Smooth muscle cell (in vitro differentiated cells): ENCODE measurements at regions not wholly inside any gene's neighbourhood (a gene's known extent, or its start where the extent isn't known, plus 50 kb on each side); places are given as distances from the start of the nearest gene placed in this dataset.

Experiments
- DNase-seq: peaks from one replicate; lab custom pipeline; 2025; ENCODE audit not compliant: unreplicated experiment; lab: John Stamatoyannopoulos, UW
- H2AFZ ChIP-seq: fragments of 200-600 bp; sonication (generic); 2 replicates; pipeline ENCODE4 v1.6.0; 2016; ENCODE audit warnings: antibody characterized with exemption, low read depth, mild to moderate bottlenecking
- H3F3A ChIP-seq: fragments of 200-600 bp; sonication (generic); 2 replicates; pipeline ENCODE4 v1.6.0; 2017; ENCODE audit warnings: antibody characterized with exemption, low read depth
- H3K27ac ChIP-seq: fragments of 200-600 bp; sonication (generic); 2 replicates; pipeline ENCODE4 v1.5.1; 2016; ENCODE audit warnings: low read depth, mild to moderate bottlenecking
- H3K27me3 ChIP-seq: fragments of 200-600 bp; sonication (generic); 2 replicates; pipeline ENCODE4 v1.6.1; 2016; ENCODE audit warnings: low read depth, mild to moderate bottlenecking
- H3K36me3 ChIP-seq: fragments of 200-600 bp; sonication (generic); 2 replicates; pipeline ENCODE4 v1.5.1; 2016; ENCODE audit warnings: low read depth
- H3K4me1 ChIP-seq: fragments of 200-600 bp; sonication (generic); 2 replicates; pipeline ENCODE4 v1.5.1; 2016; ENCODE audit warnings: low read depth
- H3K4me2 ChIP-seq: fragments of 200-600 bp; sonication (generic); 2 replicates; pipeline ENCODE4 v1.6.0; 2016; ENCODE audit warnings: mild to moderate bottlenecking
- H3K4me3 ChIP-seq: fragments of 200-600 bp; sonication (generic); 2 replicates; pipeline ENCODE4 v1.5.1; 2016; ENCODE audit warnings: mild to moderate bottlenecking
- H3K79me2 ChIP-seq: fragments of 200-600 bp; sonication (generic); 2 replicates; pipeline ENCODE4 v1.6.0; 2016; ENCODE audit warnings: low read depth, mild to moderate bottlenecking
- H3K9ac ChIP-seq: fragments of 200-600 bp; sonication (generic); 2 replicates; pipeline ENCODE4 v1.6.0; 2016; ENCODE audit warnings: low read depth
- H3K9me3 ChIP-seq: fragments of 200-600 bp; sonication (generic); replicated peaks from 2 replicates; pipeline ENCODE4 v1.5.1; 2016; ENCODE audit warnings: low read depth
- H4K20me1 ChIP-seq: fragments of 200-600 bp; sonication (generic); 2 replicates; pipeline ENCODE4 v1.6.0; 2016; ENCODE audit warnings: low read depth
- CTCF ChIP-seq: fragments of 200-600 bp; sonication (generic); IDR thresholded peaks from 2 replicates; pipeline ENCODE4 v1.5.1; 2017; ENCODE audit warnings: borderline replicate concordance, mild to moderate bottlenecking, antibody characterized with exemption; ENCODE audit not compliant: insufficient read depth, poor library complexity, severe bottlenecking
- WGBS: methylation state at CpG from one replicate; pipeline ENCODE4 v1.1.7; 2016; ENCODE audit warnings: low lambda C conversion rate; 5-methylcytosine and 5-hydroxymethylcytosine counted together

- Histone ChIP-seq H3K27me3 (no peaks in the 10 kb centered on the region), H3K27ac (no peak overlapping the region), H3K4me3 (no peak overlapping the region), H3K4me2 (no peak overlapping the region), H3F3A (no peaks in the 10 kb centered on the region), H3K9me3 (no peaks in the 10 kb centered on the region), H3K9ac (no peak overlapping the region), H3K79me2 (no peaks in the 10 kb centered on the region), H2AFZ (peak overlapping the region; percentile 50), H3K4me1 (peaks cover 11% of the 10 kb centered on the region), H4K20me1 (no peaks in the 10 kb centered on the region), H3K36me3 (no peaks in the 10 kb centered on the region)
- TF ChIP-seq CTCF = no peak
- 46% methylated on average over 1 of the region's 1 CpG for WGBS
- DNase-seq = no peak
These were observed 1167.6 kb upstream of the ATXN8OS start for GRCh38 chr13:68940049-68940448.

GRCh38 chr13:68938639-68939038 lies 1169.0 kb upstream of the ATXN8OS start:
- TF ChIP-seq CTCF = no peak
- H3K27ac ChIP-seq = no peak overlapping the region
- H3K27me3 ChIP-seq = no peaks in the 10 kb centered on the region
- no peaks in the 10 kb centered on the region for H3K9me3 ChIP-seq
- H3K79me2 ChIP-seq = no peaks in the 10 kb centered on the region
- no peaks in the 10 kb centered on the region for H3K36me3 ChIP-seq
- H3K4me2 ChIP-seq = no peak overlapping the region
- no peaks in the 10 kb centered on the region for H3F3A ChIP-seq
- H2AFZ ChIP-seq = no peak overlapping the region
- H3K9ac ChIP-seq = no peak overlapping the region
- H4K20me1 ChIP-seq = no peaks in the 10 kb centered on the region
- no peak for DNase-seq
- 93% methylated on average over 5 of the region's 5 CpGs for WGBS
- peaks cover 11% of the 10 kb centered on the region for H3K4me1 ChIP-seq
- no peak overlapping the region for H3K4me3 ChIP-seq

- Histone ChIP-seq H3K27ac (no peak overlapping the region), H3K79me2 (no peaks in the 10 kb centered on the region), H3K4me2 (no peak overlapping the region), H3K27me3 (no peaks in the 10 kb centered on the region), H4K20me1 (no peaks in the 10 kb centered on the region), H3K9me3 (no peaks in the 10 kb centered on the region), H3K4me1 (no peaks in the 10 kb centered on the region), H3K9ac (no peak overlapping the region), H3F3A (no peaks in the 10 kb centered on the region), H2AFZ (no peak overlapping the region), H3K36me3 (no peaks in the 10 kb centered on the region), H3K4me3 (no peak overlapping the region)
- TF ChIP-seq CTCF = no peak
- WGBS = 84% methylated on average over 3 of the region's 3 CpGs
- no peak for DNase-seq
These were observed 1178.4 kb upstream of the ATXN8OS start for GRCh38 chr13:68929075-68929745.

GRCh38 chr13:68927387-68928026 lies 1180.1 kb upstream of the ATXN8OS start:
- Histone ChIP-seq H3K79me2 (no peaks in the 10 kb centered on the region), H3K9me3 (no peaks in the 10 kb centered on the region), H3F3A (no peaks in the 10 kb centered on the region), H3K36me3 (no peaks in the 10 kb centered on the region), H4K20me1 (no peaks in the 10 kb centered on the region), H3K4me2 (no peak overlapping the region), H3K9ac (no peak overlapping the region), H3K4me3 (no peak overlapping the region), H3K27ac (no peak overlapping the region), H3K4me1 (no peaks in the 10 kb centered on the region), H2AFZ (peak overlapping the region; percentile 44), H3K27me3 (no peaks in the 10 kb centered on the region)
- TF ChIP-seq CTCF = peak; percentile 57
- WGBS = 18% methylated on average over 2 of the region's 2 CpGs
- no peak for DNase-seq
